Spleen (tissue), 7 donors: ENCODE measurements at regions not wholly inside any gene's neighbourhood (a gene's known extent, or its start where the extent isn't known, plus 50 kb on each side); places are given as distances from the start of the nearest gene placed in this dataset.

Source experiments
- POLR2A ChIP-seq, 3 donors: fragments of 450-650 bp; IDR thresholded peaks; one replicate each; pipeline ENCODE4 v1.5.1; 2017; ENCODE audit warnings: antibody characterized with exemption in 3 of 3, mild to moderate bottlenecking in 1 of 3
- POLR2AphosphoS5 ChIP-seq, 3 donors: sonication (generic); formaldehyde crosslinking; IDR thresholded peaks; one replicate each; pipeline ENCODE4 v1.5.1; 2017; ENCODE audit warnings: antibody characterized with exemption in 3 of 3
- TF ChIP-seq, protein P1 (sequence below), 11 experiments: fragments of 200-600 bp in 7 of 11; fragments of 450-650 bp in 4 of 11; sonication (generic) in 4 of 11; IDR thresholded peaks in 8 of 11; conservative IDR thresholded peaks in 3 of 11; 1 replicate in 7 of 11; 2 replicates in 4 of 11; pipeline versions ENCODE4 v1.4.0 to v1.8.0; 2016 to 2021; ENCODE audit warnings: antibody characterized with exemption in 11 of 11, inconsistent platforms in 4 of 11, mild to moderate bottlenecking in 1 of 11
- donor health status: DM: no; HTN: no; CAD: no; lungs with moderate emphysema.
- donor health status: DM: no; HTN: no; CAD: no.
- donor health status: DM: no; HTN: no; CAD: no.

DNA sequence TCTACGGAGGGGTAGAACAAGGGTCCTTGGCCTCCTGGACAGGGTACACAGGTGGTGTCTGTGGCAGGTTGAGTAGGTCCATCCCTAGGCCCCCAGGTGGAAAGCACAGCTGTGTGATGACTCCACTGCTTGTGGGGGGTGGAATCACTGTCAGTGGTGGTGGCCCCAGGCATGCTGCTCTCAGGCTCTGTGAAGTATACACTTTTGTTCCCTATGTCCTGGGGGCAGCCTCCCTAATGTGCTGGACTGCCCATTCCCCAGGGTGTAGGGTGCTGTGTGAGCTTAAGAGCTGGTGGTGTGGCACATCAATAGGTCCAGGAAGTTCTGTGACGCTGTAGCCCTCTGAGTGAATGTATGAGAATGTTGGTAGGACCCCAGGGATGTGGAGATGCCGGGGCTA is 197.2 kb upstream of the SLC10A2 start:
- TF ChIP-seq, protein P1, sequence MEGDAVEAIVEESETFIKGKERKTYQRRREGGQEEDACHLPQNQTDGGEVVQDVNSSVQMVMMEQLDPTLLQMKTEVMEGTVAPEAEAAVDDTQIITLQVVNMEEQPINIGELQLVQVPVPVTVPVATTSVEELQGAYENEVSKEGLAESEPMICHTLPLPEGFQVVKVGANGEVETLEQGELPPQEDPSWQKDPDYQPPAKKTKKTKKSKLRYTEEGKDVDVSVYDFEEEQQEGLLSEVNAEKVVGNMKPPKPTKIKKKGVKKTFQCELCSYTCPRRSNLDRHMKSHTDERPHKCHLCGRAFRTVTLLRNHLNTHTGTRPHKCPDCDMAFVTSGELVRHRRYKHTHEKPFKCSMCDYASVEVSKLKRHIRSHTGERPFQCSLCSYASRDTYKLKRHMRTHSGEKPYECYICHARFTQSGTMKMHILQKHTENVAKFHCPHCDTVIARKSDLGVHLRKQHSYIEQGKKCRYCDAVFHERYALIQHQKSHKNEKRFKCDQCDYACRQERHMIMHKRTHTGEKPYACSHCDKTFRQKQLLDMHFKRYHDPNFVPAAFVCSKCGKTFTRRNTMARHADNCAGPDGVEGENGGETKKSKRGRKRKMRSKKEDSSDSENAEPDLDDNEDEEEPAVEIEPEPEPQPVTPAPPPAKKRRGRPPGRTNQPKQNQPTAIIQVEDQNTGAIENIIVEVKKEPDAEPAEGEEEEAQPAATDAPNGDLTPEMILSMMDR (IDR thresholded peaks at IDR 0.05 in 8 of 11, conservative IDR thresholded peaks at IDR 0.05 in 3 of 11): no peak
- TF ChIP-seq POLR2AphosphoS5 (IDR thresholded peaks at IDR 0.05): no peak
- no peak for TF ChIP-seq POLR2A (IDR thresholded peaks at IDR 0.05)
